ENCODE measurements at regions not wholly inside any gene's neighbourhood (a gene's known extent, or its start where the extent isn't known, plus 50 kb on each side); places are given as distances from the start of the nearest gene placed in this dataset.

DNA sequence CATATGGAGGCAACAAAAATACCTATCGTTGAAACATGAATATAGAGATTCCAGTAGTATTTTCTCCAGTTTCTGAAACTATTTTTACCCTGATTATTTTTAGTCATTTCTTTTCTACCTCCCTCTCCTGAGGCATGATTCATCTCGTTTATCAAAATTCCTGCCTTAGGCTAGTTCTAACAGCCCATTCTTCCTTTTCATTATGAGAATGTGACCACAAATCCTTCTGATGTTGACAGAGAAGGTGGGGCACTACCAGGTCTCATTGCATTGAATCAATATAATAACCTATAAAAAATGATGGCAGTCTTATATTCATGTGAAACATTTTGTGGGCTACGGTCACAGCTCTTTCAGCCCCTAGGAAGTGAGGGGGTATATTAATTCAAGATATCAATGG, 406.5 kb upstream of the UBE2E3 start:
- TF ChIP-seq, protein P1, sequence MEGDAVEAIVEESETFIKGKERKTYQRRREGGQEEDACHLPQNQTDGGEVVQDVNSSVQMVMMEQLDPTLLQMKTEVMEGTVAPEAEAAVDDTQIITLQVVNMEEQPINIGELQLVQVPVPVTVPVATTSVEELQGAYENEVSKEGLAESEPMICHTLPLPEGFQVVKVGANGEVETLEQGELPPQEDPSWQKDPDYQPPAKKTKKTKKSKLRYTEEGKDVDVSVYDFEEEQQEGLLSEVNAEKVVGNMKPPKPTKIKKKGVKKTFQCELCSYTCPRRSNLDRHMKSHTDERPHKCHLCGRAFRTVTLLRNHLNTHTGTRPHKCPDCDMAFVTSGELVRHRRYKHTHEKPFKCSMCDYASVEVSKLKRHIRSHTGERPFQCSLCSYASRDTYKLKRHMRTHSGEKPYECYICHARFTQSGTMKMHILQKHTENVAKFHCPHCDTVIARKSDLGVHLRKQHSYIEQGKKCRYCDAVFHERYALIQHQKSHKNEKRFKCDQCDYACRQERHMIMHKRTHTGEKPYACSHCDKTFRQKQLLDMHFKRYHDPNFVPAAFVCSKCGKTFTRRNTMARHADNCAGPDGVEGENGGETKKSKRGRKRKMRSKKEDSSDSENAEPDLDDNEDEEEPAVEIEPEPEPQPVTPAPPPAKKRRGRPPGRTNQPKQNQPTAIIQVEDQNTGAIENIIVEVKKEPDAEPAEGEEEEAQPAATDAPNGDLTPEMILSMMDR (IDR thresholded peaks at IDR 0.05; ENCODE audit: low read depth, low read length): no peak
- peak; percentile 13 to 30 for DNase-seq (ENCODE audit: low read depth in 2 of 2)

DNA sequence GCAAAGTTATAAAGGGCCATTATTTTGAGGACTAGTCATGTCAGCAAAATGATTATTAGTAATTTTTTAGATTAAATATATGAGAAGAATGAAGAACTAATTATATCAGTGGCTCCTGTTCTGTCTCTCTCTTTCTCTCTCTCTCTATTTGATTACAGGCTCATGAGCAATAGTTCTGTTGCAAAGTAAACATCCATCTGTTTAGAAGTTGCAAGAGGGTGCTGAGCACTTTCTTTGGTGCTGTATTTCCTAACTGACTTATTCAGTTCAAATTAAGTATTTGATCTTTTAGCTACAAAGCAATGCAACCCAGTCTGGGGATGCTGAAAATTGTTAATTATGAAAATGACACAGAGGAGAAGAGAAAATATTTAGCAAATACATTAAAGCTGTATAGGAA, 408.1 kb upstream of the UBE2E3 start:
- DNase-seq (ENCODE audit: low read depth in 2 of 2): peak in 1 of 2 donors; percentile 45
- H3K4me3 ChIP-seq (replicated peaks in 1 of 2; ENCODE audit: low read depth in 2 of 2, low read length in 2 of 2): no peak overlapping the region
- TF ChIP-seq, protein P1 (IDR thresholded peaks at IDR 0.05; ENCODE audit: low read depth, low read length): no peak

More for the DNA sequence above, 406.5 kb upstream of the UBE2E3 start:
- no peak overlapping the region for H3K4me3 ChIP-seq (replicated peaks in 1 of 2; ENCODE audit: low read depth in 2 of 2, low read length in 2 of 2)

DNA sequence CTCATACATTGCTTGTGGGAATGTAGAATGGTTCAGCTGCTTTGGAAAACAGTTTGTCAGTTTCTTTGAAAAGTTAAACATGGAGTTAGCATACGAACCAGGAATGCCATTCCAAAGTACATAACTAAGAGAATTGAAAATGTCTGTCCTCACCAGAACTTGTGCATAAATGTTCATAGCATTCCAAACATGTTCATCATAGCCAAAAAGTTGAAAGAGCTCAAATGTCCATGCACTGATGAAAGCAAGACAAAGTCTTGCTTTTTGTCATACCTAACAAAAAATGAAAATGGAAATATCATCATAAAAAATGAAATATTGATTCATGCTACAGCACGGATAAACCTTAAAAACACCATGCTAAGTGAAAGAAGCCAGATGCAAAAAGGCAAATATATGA, 408.8 kb upstream of the UBE2E3 start:
- TF ChIP-seq, protein P1 (IDR thresholded peaks at IDR 0.05; ENCODE audit: low read depth, low read length): no peak
- no peak overlapping the region for H3K4me3 ChIP-seq (replicated peaks in 1 of 2; ENCODE audit: low read depth in 2 of 2, low read length in 2 of 2)
- peak; percentile 48 to 77 for DNase-seq (ENCODE audit: low read depth in 2 of 2)

DNA sequence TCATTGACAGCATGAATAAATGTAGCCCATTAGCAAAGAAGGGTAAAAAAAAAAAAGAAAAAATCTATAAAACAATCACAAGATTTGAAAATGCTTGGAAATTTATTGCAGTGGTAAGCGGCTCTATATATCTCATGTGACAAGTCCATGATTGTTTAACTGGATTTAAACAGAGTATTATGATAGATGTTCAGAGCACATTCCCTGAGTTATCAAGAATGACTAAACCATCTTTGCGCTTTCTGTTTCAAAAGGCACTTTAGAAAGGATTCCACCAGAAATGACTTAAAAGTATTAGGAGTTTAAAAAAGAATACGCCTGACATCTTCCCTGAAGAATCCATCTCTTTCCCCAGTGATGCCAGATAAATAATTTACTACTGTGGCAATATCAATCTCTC, 409.5 kb upstream of the UBE2E3 start:
- no peak for DNase-seq (ENCODE audit: low read depth in 2 of 2)
- TF ChIP-seq, protein P1 (IDR thresholded peaks at IDR 0.05; ENCODE audit: low read depth, low read length): no peak
- no peak overlapping the region for H3K4me3 ChIP-seq (replicated peaks in 1 of 2; ENCODE audit: low read depth in 2 of 2, low read length in 2 of 2)

DNA sequence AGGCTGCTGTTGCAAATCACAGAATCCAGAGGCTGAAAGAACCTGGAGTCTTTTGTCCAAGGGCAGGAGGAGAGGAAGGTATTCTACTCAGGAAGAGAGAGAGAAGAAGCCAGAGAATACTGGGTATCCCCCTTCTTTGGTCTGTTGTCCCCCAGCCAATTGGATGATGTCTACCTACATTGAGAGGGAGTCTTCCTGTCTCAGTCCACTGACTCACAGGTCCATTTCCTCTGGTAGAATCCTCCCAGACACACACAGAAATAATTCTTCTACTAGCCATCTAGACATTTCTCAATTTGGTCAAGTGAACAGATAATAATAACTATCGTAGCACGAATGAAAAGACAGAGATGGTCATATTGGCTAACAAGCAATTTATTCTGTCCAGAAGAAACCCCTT, 416.4 kb upstream of the UBE2E3 start:
- peak in 1 of 2 donors; percentile 34 for DNase-seq (ENCODE audit: low read depth in 2 of 2)
- TF ChIP-seq, protein P1 (IDR thresholded peaks at IDR 0.05; ENCODE audit: low read depth, low read length): no peak
- H3K4me3 ChIP-seq (replicated peaks in 1 of 2; ENCODE audit: low read depth in 2 of 2, low read length in 2 of 2): no peak overlapping the region

DNA sequence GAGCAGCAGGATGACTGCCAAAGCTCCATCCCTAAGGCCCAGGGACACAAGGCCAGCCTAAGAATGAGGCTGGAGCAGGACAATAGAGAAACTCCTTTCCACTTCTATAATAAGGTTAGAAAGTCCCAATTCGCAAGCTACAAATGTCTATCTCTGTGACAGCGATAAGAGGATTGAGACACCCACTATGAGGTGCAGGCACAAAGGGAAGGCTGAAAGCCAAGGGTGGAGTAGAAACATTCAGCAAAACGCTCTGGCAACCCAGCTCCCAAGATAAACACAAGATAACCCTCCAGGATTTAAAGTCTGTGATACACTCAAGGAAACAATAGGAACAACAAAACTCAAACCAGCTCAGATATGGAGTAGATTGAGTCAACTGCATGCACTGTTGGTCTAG, 418.0 kb upstream of the UBE2E3 start:
- TF ChIP-seq, protein P1 (IDR thresholded peaks at IDR 0.05; ENCODE audit: low read depth, low read length): no peak
- DNase-seq (ENCODE audit: low read depth in 2 of 2): peak in 1 of 2 donors; percentile 16
- H3K4me3 ChIP-seq (replicated peaks in 1 of 2; ENCODE audit: low read depth in 2 of 2, low read length in 2 of 2): no peak overlapping the region

DNA sequence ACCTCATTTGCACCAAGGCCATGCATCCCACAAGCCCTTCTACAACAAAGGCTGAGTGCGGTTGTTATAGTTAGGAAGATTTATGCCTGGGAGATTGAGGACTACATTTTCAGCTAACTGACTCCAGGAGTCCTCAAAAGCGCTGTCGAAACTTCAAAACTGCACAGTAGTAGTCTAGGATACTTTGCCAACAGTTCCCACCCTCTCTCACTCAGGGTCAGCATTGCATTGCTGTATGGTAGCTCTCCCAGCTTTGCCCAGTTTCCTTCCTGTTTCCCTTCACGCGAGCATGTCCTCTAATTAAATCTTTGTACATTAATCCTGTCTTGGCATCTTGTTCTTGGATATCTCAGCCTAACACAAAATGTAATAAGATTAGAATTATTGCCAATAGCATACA, 420.6 kb upstream of the UBE2E3 start:
- no peak overlapping the region for H3K4me3 ChIP-seq (replicated peaks in 1 of 2; ENCODE audit: low read depth in 2 of 2, low read length in 2 of 2)
- TF ChIP-seq, protein P1 (IDR thresholded peaks at IDR 0.05; ENCODE audit: low read depth, low read length): no peak
- peak in 1 of 2 donors; percentile 16 for DNase-seq (ENCODE audit: low read depth in 2 of 2)

Measured in cardiac fibroblast (primary cell).